Esophagus squamous epithelium (tissue), 5 donors: ENCODE measurements at regions not wholly inside any gene's neighbourhood (a gene's known extent, or its start where the extent isn't known, plus 50 kb on each side); places are given as distances from the start of the nearest gene placed in this dataset.

Experiments used
- DNase-seq: peaks from one replicate; lab custom pipeline; 2025; lab: John Stamatoyannopoulos, UW
- H3K27ac ChIP-seq, 4 donors: fragments of 200-600 bp; sonication (generic); one replicate each; pipeline ENCODE4 v1.5.1; 2016 to 2019; ENCODE audit warnings: mild to moderate bottlenecking in 1 of 4
- H3K27me3 ChIP-seq, 4 donors: fragments of 200-600 bp; sonication (generic); 1 replicate in 3 of 4; 2 replicates in 1 of 4; pipeline versions ENCODE4 v1.5.1 to v1.6.0; 2017 to 2021; ENCODE audit warnings: antibody characterized with exemption in 1 of 4
- H3K36me3 ChIP-seq, 3 donors: fragments of 200-600 bp; sonication (generic); one replicate each; pipeline ENCODE4 v1.5.1; 2016 to 2019
- H3K4me1 ChIP-seq, 3 donors: fragments of 200-600 bp; sonication (generic); one replicate each; pipeline ENCODE4 v1.5.1; 2017 to 2019
- H3K4me3 ChIP-seq, 4 donors: fragments of 200-600 bp; sonication (generic); 1 replicate in 3 of 4; 2 replicates in 1 of 4; pipeline ENCODE4 v1.5.1; 2016 to 2019; ENCODE audit warnings: mild to moderate bottlenecking in 2 of 4, moderate library complexity in 1 of 4
- H3K9me3 ChIP-seq, 3 donors: fragments of 200-600 bp; sonication (generic); one replicate each; pipeline ENCODE4 v1.5.1; 2016 to 2019
- POLR2A ChIP-seq, 4 donors: fragments of 450-650 bp; IDR thresholded peaks; one replicate each; pipeline ENCODE4 v1.6.1; 2017; ENCODE audit warnings: antibody characterized with exemption in 4 of 4, mild to moderate bottlenecking in 4 of 4, moderate library complexity in 3 of 4
- WGBS, 2 donors: methylation state at CpG; one replicate each; pipeline ENCODE4 v1.1.5; 2018; 5-methylcytosine and 5-hydroxymethylcytosine counted together
- intact Hi-C: fragments of 100-400 bp; cut with DNase I; formaldehyde crosslinking; loops from one replicate; pipeline ENCODE4 v1.15.0; 2022
- TF ChIP-seq, protein P1 (sequence below), 6 experiments: fragments of 450-650 bp in 4 of 6; fragments of 200-600 bp in 2 of 6; sonication (generic) in 2 of 6; IDR thresholded peaks; one replicate each; pipeline ENCODE4 v1.5.1; 2016 to 2019; ENCODE audit warnings: antibody characterized with exemption in 6 of 6, mild to moderate bottlenecking in 4 of 6, moderate library complexity in 4 of 6
- donor health status: DM: yes; HTN: yes; CAD: no.

GRCh38 chr12:67459578-67459977 lies 189.0 kb upstream of the DYRK2 start:
- intact Hi-C loops, result no loop called here

DNA sequence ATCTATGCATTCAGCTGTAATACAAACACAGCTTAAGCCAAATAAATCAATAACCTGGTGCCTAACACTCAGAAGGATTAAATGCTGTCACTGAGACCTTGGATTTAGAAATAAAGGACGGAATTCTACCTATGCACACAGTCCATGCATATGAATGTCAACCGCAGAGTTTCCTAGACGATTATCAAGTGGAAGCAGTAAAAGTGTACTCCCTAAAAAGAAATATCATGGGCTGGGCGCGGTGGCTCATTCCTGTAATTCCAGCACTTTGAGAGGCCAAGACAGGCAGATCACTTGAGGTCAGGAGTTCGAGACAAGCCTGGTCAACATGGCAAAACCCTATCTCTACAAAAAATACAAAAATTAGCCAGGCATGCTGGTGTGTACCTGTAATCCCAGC lies 188.2 kb upstream of the DYRK2 start:
- H3K27me3 ChIP-seq, result no peaks in the 10 kb centered on the region
- no peak overlapping the region for H3K27ac ChIP-seq
- H3K4me1 ChIP-seq, result peaks cover 6 to 13% (median 10%) of the 10 kb centered on the region in 3 donors
- H3K4me3 ChIP-seq, result no peak overlapping the region
- intact Hi-C loops, result no loop called here
- WGBS, 2 donors, result 86 to 87% methylated on average over 6 of the region's 6 CpGs
- DNase-seq, result no peak
- no peaks in the 10 kb centered on the region for H3K9me3 ChIP-seq
- TF ChIP-seq POLR2A (IDR thresholded peaks at IDR 0.05), result no peak
- TF ChIP-seq, protein P1, sequence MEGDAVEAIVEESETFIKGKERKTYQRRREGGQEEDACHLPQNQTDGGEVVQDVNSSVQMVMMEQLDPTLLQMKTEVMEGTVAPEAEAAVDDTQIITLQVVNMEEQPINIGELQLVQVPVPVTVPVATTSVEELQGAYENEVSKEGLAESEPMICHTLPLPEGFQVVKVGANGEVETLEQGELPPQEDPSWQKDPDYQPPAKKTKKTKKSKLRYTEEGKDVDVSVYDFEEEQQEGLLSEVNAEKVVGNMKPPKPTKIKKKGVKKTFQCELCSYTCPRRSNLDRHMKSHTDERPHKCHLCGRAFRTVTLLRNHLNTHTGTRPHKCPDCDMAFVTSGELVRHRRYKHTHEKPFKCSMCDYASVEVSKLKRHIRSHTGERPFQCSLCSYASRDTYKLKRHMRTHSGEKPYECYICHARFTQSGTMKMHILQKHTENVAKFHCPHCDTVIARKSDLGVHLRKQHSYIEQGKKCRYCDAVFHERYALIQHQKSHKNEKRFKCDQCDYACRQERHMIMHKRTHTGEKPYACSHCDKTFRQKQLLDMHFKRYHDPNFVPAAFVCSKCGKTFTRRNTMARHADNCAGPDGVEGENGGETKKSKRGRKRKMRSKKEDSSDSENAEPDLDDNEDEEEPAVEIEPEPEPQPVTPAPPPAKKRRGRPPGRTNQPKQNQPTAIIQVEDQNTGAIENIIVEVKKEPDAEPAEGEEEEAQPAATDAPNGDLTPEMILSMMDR (IDR thresholded peaks at IDR 0.05), result no peak
- H3K36me3 ChIP-seq, result no peaks in the 10 kb centered on the region

More at GRCh38 chr12:67459578-67459977, 189.0 kb upstream of the DYRK2 start:
- no peak for DNase-seq
- Histone ChIP-seq H3K9me3 (no peaks in the 10 kb centered on the region), H3K27ac (no peak overlapping the region), H3K36me3 (no peaks in the 10 kb centered on the region), H3K27me3 (no peaks in the 10 kb centered on the region), H3K4me1 (peaks cover 6 to 13% (median 10%) of the 10 kb centered on the region in 3 donors), H3K4me3 (no peak overlapping the region)
- TF ChIP-seq, protein P1 (IDR thresholded peaks at IDR 0.05), result no peak
- TF ChIP-seq POLR2A (IDR thresholded peaks at IDR 0.05), result no peak
- 76 to 84% methylated on average over 4 of the region's 4 CpGs for WGBS, 2 donors

GRCh38 chr12:67468549-67469245 lies 179.8 kb upstream of the DYRK2 start:
- Histone ChIP-seq H3K27me3 (no peaks in the 10 kb centered on the region), H3K4me3 (no peak overlapping the region), H3K9me3 (peaks cover 0 to 3% (median 0%) of the 10 kb centered on the region in 3 donors), H3K27ac (no peak overlapping the region), H3K4me1 (peaks cover 0 to 11% (median 5%) of the 10 kb centered on the region in 3 donors), H3K36me3 (no peaks in the 10 kb centered on the region)
- no peak for DNase-seq
- WGBS, 2 donors, result 0 to 57% methylated on average over 1 to 2 of the region's 2 CpGs
- intact Hi-C loops, result no loop called here
- TF ChIP-seq, protein P1 (IDR thresholded peaks at IDR 0.05), result no peak
- no peak for TF ChIP-seq POLR2A (IDR thresholded peaks at IDR 0.05)

DNA sequence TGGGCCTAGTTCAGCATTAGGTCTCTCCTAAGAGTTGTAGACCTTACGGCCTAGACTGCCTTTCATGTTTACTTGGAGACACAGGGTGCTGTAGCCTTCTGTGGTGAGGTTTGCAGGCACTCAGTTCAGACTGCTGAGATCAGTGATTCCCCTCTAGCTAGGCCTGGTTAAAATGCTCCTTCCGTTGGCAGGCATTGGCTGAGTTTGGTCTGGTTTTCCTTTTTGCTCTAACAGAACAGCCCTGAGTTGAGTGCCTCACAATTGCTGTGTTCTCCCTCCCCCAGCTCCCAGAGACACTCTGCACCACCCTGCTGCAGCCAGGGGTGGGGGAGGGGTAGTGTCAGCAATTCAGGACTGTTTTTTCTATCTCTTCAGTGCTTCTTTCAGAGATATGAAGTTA lies 178.9 kb upstream of the DYRK2 start:
- Histone ChIP-seq H3K4me3 (no peak overlapping the region), H3K4me1 (peaks cover 0 to 11% (median 5%) of the 10 kb centered on the region in 3 donors), H3K9me3 (peaks cover 0 to 3% (median 0%) of the 10 kb centered on the region in 3 donors), H3K27ac (no peak overlapping the region), H3K36me3 (no peaks in the 10 kb centered on the region), H3K27me3 (no peaks in the 10 kb centered on the region)
- WGBS, 2 donors, result 92% methylated on average over 2 of the region's 2 CpGs; no CpG with 5 or more reads in 1 of the 2 donors
- intact Hi-C loops, result no loop called here
- no peak for TF ChIP-seq POLR2A (IDR thresholded peaks at IDR 0.05)
- TF ChIP-seq, protein P1 (IDR thresholded peaks at IDR 0.05), result no peak
- no peak for DNase-seq

- no peak overlapping the region for H3K4me3 ChIP-seq
- intact Hi-C loops, result no loop called here
- no peak for DNase-seq
- peaks cover 0 to 11% (median 5%) of the 10 kb centered on the region in 3 donors for H3K4me1 ChIP-seq
- WGBS, 2 donors, result 54 to 56% methylated on average over 3 of the region's 3 CpGs
- no peak for TF ChIP-seq POLR2A (IDR thresholded peaks at IDR 0.05)
- TF ChIP-seq, protein P1 (IDR thresholded peaks at IDR 0.05), result no peak
- H3K27ac ChIP-seq, result no peak overlapping the region
- peaks cover 0 to 3% (median 0%) of the 10 kb centered on the region in 3 donors for H3K9me3 ChIP-seq
- H3K36me3 ChIP-seq, result no peaks in the 10 kb centered on the region
- H3K27me3 ChIP-seq, result no peaks in the 10 kb centered on the region
These were observed 176.7 kb upstream of the DYRK2 start for GRCh38 chr12:67471810-67472209.
